DMS 273 (cell line): ENCODE measurements at regions not wholly inside any gene's neighbourhood (a gene's known extent, or its start where the extent isn't known, plus 50 kb on each side); places are given as distances from the start of the nearest gene placed in this dataset.
"Not testable (repeated sequence)": the region's sequence is repeated elsewhere in the genome, so short reads cannot be mapped to it uniquely, and the experiment has no call there.

ENCODE experiments used
- DNase-seq: peaks from one replicate; lab custom pipeline; 2025; ENCODE audit not compliant: unreplicated experiment; lab: John Stamatoyannopoulos, UW

GRCh38 chr7:1300206-1300605 lies 67.5 kb downstream of the UNCX start:
- DNase-seq = no peak

- DNase-seq = no peak
Observed at GRCh38 chr7:1300636-1301035, 68.0 kb downstream of the UNCX start.

GRCh38 chr7:1301054-1301881 lies 68.6 kb downstream of the UNCX start:
- no peak for DNase-seq

GRCh38 chr7:1301882-1302251 lies 69.2 kb downstream of the UNCX start:
- DNase-seq = no peak

- DNase-seq = no peak
Observed at GRCh38 chr7:1302936-1303335, 70.3 kb downstream of the UNCX start.

GRCh38 chr7:1304011-1304410 lies 71.3 kb downstream of the UNCX start:
- not testable (repeated sequence) for DNase-seq

- DNase-seq = no peak
Observed at GRCh38 chr7:1305873-1306272, 73.2 kb downstream of the UNCX start.

- no peak for DNase-seq
Observed at GRCh38 chr7:1307828-1308227, 75.2 kb downstream of the UNCX start.

GRCh38 chr7:1309290-1309689 lies 76.6 kb downstream of the UNCX start:
- DNase-seq = no peak

GRCh38 chr7:1309996-1310395 lies 77.3 kb downstream of the UNCX start:
- DNase-seq = no peak

- DNase-seq = no peak
Observed at GRCh38 chr7:1310936-1311335, 78.3 kb downstream of the UNCX start.

- DNase-seq = peak; percentile 79
Observed at GRCh38 chr7:1311406-1312135, 78.9 kb downstream of the UNCX start.

GRCh38 chr7:1312136-1313070 lies 79.7 kb downstream of the UNCX start:
- DNase-seq = no peak

- DNase-seq = no peak
Observed at GRCh38 chr7:1313613-1314012, 80.9 kb downstream of the UNCX start.

- no peak for DNase-seq
Observed at GRCh38 chr7:1314021-1314907, 81.6 kb downstream of the UNCX start.

- no peak for DNase-seq
Observed at GRCh38 chr7:1314908-1315450, 82.3 kb downstream of the UNCX start.

GRCh38 chr7:1316086-1316485 lies 83.4 kb downstream of the UNCX start:
- no peak for DNase-seq

GRCh38 chr7:1317646-1318045 lies 85.0 kb downstream of the UNCX start:
- DNase-seq = no peak

- no peak for DNase-seq
Observed at GRCh38 chr7:1318051-1318450, 85.4 kb downstream of the UNCX start.

- no peak for DNase-seq
Observed at GRCh38 chr7:1318661-1319060, 86.0 kb downstream of the UNCX start.
